Activated CD8-positive, alpha-beta T cell treated with anti-CD3 and anti-CD28 coated beads for 36 hours (primary cell): ENCODE measurements at regions not wholly inside any gene's neighbourhood (a gene's known extent, or its start where the extent isn't known, plus 50 kb on each side); places are given as distances from the start of the nearest gene placed in this dataset.

ENCODE experiments used
- ATAC-seq: fragments of 200-7000 bp; cut with Tn5 transposase; one replicate; pipeline ENCODE4 v1.10.0; 2021; ENCODE audit warnings: mild to moderate bottlenecking, moderate library complexity
- CTCF ChIA-PET: fragments of 350-600 bp; sonication (Branson Sonifier 250); formaldehyde crosslinking; loops from one replicate; lab custom pipeline; 2021; ENCODE audit warnings: antibody characterized with exemption; lab: Charles Lee
- POLR2A ChIA-PET: fragments of 350-600 bp; sonication (Branson Sonifier 250); formaldehyde crosslinking; loops from one replicate; lab custom pipeline; 2021; ENCODE audit warnings: antibody characterized with exemption; lab: Charles Lee
- DNase-seq: peaks from one replicate; pipeline ENCODE4 v3.0.0-alpha.2; 2020
- H3K27ac Mint-ChIP-seq: one replicate; pipeline ENCODE4 v1.8.0; 2021; ENCODE audit warnings: mild to moderate bottlenecking, mixed read lengths
- H3K27me3 Mint-ChIP-seq: one replicate; pipeline ENCODE4 v1.8.0; 2021; ENCODE audit warnings: mixed read lengths
- H3K36me3 Mint-ChIP-seq: one replicate; pipeline ENCODE4 v1.8.0; 2021; ENCODE audit warnings: low read depth, mixed read lengths
- H3K4me1 Mint-ChIP-seq: one replicate; pipeline ENCODE4 v1.8.0; 2021; ENCODE audit warnings: low read depth, mixed read lengths
- H3K4me3 Mint-ChIP-seq: one replicate; pipeline ENCODE4 v1.8.0; 2021; ENCODE audit warnings: mild to moderate bottlenecking, moderate library complexity, mixed read lengths
- H3K9me3 Mint-ChIP-seq: one replicate; pipeline ENCODE4 v1.8.0; 2021; ENCODE audit warnings: mixed read lengths
- intact Hi-C: fragments of 100-400 bp; cut with micrococcal nuclease; formaldehyde crosslinking; loops from one replicate; pipeline ENCODE4 v1.10.0; 2022
- TF ChIP-seq, protein P1 (sequence below): fragments of 200-600 bp; IDR thresholded peaks from one replicate; pipeline ENCODE4 v1.8.0; 2022; ENCODE audit warnings: antibody characterized with exemption, mild to moderate bottlenecking

DNA sequence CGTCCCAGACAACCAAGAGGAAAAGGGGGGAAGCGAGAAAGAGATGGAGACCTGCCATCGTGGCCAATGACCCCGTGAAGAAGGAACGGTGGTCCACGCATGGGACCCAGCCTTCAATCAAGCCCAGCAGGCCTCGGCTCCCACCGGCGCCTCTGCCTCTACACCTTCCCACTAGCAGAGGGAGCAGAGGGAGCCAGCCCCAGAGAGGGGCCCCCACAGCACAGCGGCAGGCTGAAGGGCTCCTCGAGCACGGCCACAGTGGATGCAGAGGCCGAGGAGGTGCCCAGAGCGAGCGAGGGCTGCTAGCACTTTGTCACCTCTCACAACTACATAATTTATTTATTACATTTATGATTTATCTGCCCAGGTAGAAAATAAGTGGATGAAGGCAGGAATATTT, 68.4 kb upstream of the TOPAZ1 start:
- intact Hi-C loops = no loop called here
- no peak overlapping the region for H3K4me3 Mint-ChIP-seq
- POLR2A ChIA-PET = no interaction called here
- DNase-seq = no peak
- H3K27ac Mint-ChIP-seq = no peak overlapping the region
- CTCF ChIA-PET = no interaction called here
- TF ChIP-seq, protein P1, sequence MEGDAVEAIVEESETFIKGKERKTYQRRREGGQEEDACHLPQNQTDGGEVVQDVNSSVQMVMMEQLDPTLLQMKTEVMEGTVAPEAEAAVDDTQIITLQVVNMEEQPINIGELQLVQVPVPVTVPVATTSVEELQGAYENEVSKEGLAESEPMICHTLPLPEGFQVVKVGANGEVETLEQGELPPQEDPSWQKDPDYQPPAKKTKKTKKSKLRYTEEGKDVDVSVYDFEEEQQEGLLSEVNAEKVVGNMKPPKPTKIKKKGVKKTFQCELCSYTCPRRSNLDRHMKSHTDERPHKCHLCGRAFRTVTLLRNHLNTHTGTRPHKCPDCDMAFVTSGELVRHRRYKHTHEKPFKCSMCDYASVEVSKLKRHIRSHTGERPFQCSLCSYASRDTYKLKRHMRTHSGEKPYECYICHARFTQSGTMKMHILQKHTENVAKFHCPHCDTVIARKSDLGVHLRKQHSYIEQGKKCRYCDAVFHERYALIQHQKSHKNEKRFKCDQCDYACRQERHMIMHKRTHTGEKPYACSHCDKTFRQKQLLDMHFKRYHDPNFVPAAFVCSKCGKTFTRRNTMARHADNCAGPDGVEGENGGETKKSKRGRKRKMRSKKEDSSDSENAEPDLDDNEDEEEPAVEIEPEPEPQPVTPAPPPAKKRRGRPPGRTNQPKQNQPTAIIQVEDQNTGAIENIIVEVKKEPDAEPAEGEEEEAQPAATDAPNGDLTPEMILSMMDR = no peak
- peaks cover 14% of the 10 kb centered on the region for H3K27me3 Mint-ChIP-seq
- H3K4me1 Mint-ChIP-seq = no peaks in the 10 kb centered on the region
- no peak for ATAC-seq
- no peaks in the 10 kb centered on the region for H3K36me3 Mint-ChIP-seq
- H3K9me3 Mint-ChIP-seq = no peaks in the 10 kb centered on the region

- DNase-seq = no peak
- H3K27ac Mint-ChIP-seq = no peak overlapping the region
- peaks cover 14% of the 10 kb centered on the region for H3K27me3 Mint-ChIP-seq
- ATAC-seq = no peak
- no peaks in the 10 kb centered on the region for H3K4me1 Mint-ChIP-seq
- POLR2A ChIA-PET = no interaction called here
- TF ChIP-seq, protein P1 = no peak
- CTCF ChIA-PET = interaction anchor here (0.7 kb wide), 1 partner anchor 475 kb away, joined by 3 read pairs; no protein-coding TSS in a partner anchor
- no peaks in the 10 kb centered on the region for H3K36me3 Mint-ChIP-seq
- intact Hi-C loops = no loop called here
- H3K9me3 Mint-ChIP-seq = no peaks in the 10 kb centered on the region
- H3K4me3 Mint-ChIP-seq = no peak overlapping the region
Measured at GRCh38 chr3:44175070-44175469, 66.6 kb upstream of the TOPAZ1 start.

- intact Hi-C loops = no loop called here
- Mint-ChIP-seq H3K4me1 (no peaks in the 10 kb centered on the region), H3K9me3 (no peaks in the 10 kb centered on the region), H3K4me3 (no peak overlapping the region), H3K27me3 (peaks cover 12% of the 10 kb centered on the region), H3K27ac (no peak overlapping the region), H3K36me3 (no peaks in the 10 kb centered on the region)
- CTCF ChIA-PET = interaction anchor here (1.7 kb wide), 1 partner anchor 8 kb away, joined by 3 read pairs; no protein-coding TSS in a partner anchor
- TF ChIP-seq, protein P1 = no peak
- ATAC-seq (no peak), DNase-seq (no peak)
- POLR2A ChIA-PET = no interaction called here
Measured at GRCh38 chr3:44179246-44179645, 62.4 kb upstream of the TOPAZ1 start.

DNA sequence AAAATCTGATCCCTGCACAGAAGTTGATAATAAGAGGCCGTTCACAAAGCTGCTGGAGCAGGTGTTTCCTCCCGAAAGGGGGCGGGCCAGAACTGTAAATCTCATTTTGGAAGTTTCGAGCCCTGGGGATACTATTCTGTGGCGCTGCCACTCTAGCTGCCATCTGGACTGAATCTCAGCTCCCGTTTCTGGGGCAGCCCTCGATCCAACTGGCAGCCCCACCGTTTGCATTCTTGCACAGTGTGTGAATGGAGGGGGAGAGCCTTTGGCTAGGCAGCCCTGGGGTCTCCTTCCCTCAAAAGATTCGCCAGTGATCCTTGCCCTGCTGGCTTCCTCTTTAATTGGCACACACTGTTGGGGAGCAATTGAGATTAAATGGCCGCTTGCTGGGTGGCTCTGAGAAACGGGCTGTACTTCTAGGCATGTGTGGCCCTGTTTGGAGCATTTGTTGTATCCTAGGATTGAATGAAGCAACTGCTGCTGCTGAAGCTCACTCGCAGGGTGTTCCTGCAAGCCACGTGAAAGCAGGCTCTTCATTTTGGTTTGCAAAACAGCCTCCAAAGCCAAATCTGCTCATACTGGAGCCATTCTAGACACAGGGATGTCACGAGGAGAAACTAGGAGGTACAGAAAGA, 57.2 kb upstream of the TOPAZ1 start:
- ChIA-PET CTCF (interaction anchor here (0.9 to 1.8 kb wide), 4 partner anchors 15 to 70 kb away, joined by 3 to 5 read pairs (median 4); no protein-coding TSS in a partner anchor), POLR2A (interaction anchor here (1.1 kb wide), 1 partner anchor 55 kb away, joined by 3 read pairs; no protein-coding TSS in a partner anchor)
- ATAC-seq = no peak
- TF ChIP-seq, protein P1 = no peak
- Mint-ChIP-seq H3K9me3 (no peaks in the 10 kb centered on the region), H3K4me1 (no peaks in the 10 kb centered on the region), H3K4me3 (no peak overlapping the region), H3K36me3 (no peaks in the 10 kb centered on the region), H3K27ac (no peak overlapping the region), H3K27me3 (peaks cover 25% of the 10 kb centered on the region)
- DNase-seq = peak; percentile 5
- intact Hi-C loops = no loop called here

DNA sequence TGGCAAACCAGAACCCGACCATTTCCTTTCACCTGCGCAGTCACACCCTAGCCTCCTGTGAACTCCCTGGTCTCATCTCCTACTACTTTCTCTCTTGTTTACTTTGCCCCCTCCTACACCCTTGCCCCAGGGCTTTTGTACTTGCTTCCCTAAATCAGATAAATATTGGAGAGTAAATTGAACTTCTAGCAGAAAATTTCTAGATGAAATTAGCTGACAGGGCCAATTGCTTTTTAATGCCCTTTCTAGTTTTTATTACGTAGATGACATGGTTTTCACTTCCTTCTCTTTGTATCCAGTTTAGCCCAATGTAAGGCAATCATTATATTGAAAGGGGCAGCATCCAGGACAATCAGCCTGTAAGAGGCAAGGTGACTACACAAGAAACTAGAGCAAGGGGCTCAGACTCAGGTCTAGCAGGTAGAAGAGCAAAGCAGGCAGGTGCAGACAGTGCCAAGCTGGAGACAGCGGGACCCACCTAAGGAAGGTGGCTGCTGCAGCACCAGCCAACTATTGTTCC, 56.2 kb upstream of the TOPAZ1 start:
- H3K36me3 Mint-ChIP-seq = no peaks in the 10 kb centered on the region
- ChIA-PET CTCF (interaction anchor here (1.8 kb wide), 1 partner anchor 14 kb away, joined by 5 read pairs; no protein-coding TSS in a partner anchor), POLR2A (no interaction called here)
- intact Hi-C loops = no loop called here
- peaks cover 25% of the 10 kb centered on the region for H3K27me3 Mint-ChIP-seq
- ATAC-seq (no peak), DNase-seq (no peak)
- H3K9me3 Mint-ChIP-seq = no peaks in the 10 kb centered on the region
- TF ChIP-seq, protein P1 = no peak
- H3K4me1 Mint-ChIP-seq = no peaks in the 10 kb centered on the region
- H3K27ac Mint-ChIP-seq = no peak overlapping the region
- H3K4me3 Mint-ChIP-seq = no peak overlapping the region
